ENCODE measurements at regions not wholly inside any gene's neighbourhood (a gene's known extent, or its start where the extent isn't known, plus 50 kb on each side); places are given as distances from the start of the nearest gene placed in this dataset.

DNA sequence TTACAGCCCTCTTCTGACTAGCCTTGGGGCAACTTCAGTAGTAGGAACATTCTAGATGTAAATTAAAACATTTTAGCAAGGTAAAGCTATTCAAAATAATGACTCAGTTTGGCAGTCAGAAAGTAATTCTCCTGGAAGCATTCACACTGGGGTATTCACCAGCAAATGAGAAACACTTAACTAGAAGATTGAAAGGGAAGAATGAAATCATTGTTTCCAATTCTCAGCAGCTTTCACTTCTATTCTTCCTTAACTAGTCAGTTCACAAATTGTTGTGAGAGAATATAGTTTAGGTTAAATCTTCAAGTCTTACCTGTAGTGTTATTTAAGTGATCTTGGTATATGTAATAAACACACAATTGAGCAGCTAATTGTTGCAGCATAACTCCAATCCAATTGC, 1135.6 kb upstream of the FAM98A start:
- TF ChIP-seq, protein P1, sequence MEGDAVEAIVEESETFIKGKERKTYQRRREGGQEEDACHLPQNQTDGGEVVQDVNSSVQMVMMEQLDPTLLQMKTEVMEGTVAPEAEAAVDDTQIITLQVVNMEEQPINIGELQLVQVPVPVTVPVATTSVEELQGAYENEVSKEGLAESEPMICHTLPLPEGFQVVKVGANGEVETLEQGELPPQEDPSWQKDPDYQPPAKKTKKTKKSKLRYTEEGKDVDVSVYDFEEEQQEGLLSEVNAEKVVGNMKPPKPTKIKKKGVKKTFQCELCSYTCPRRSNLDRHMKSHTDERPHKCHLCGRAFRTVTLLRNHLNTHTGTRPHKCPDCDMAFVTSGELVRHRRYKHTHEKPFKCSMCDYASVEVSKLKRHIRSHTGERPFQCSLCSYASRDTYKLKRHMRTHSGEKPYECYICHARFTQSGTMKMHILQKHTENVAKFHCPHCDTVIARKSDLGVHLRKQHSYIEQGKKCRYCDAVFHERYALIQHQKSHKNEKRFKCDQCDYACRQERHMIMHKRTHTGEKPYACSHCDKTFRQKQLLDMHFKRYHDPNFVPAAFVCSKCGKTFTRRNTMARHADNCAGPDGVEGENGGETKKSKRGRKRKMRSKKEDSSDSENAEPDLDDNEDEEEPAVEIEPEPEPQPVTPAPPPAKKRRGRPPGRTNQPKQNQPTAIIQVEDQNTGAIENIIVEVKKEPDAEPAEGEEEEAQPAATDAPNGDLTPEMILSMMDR (IDR thresholded peaks at IDR 0.05), result no peak
- TF ChIP-seq POLR2A (IDR thresholded peaks at IDR 0.05), result no peak
